HG03097 (cell line): ENCODE measurements at regions not wholly inside any gene's neighbourhood (a gene's known extent, or its start where the extent isn't known, plus 50 kb on each side); places are given as distances from the start of the nearest gene placed in this dataset.
"Not testable (repeated sequence)": the region's sequence is repeated elsewhere in the genome, so short reads cannot be mapped to it uniquely, and the experiment has no call there.

Experiments
- ATAC-seq: cut with Tn5 transposase; IDR thresholded peaks from one replicate; pipeline ENCODE4 v1.9.1; 2021; ENCODE audit not compliant: unreplicated experiment, low FRiP score

DNA sequence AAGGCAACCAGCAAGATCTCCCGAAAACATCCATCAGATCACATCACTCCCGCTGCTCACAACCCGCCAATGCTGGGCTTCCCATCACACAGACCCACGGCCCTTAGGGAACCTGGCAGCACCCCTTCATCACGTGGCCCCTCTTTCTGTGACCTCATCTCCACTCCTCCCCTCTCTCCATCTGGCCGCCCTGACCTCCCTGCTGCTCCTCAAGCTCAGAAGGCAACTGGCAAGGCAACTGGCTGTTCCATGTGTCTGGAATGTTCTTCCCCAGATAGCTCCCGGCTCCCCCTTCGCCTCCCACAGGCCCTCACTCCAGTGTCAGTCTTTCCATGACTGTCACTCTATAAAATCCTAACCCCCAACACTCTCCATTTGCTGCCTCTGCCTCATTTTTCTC is 113.0 kb upstream of the ERG start:
- ATAC-seq = no peak

DNA sequence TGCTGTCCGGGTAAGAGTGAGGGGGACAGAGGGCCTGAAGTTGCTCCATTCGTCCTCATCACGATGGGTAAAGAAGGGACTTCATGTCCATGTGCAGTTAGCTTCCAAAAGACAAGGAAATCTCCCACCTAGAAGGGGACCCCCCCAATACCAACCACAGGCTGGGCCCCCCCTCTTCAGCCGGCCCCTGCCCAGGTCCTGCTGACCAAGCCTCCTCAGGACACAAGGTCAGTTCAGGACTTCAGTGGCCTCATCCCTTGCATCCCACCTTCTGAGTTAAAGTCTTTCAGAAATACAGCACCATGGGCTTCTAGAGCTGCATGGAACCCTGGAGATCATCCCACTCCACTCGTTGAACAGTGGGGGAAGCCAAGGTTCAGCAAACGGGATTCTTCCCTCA is 115.4 kb upstream of the ERG start:
- no peak for ATAC-seq

DNA sequence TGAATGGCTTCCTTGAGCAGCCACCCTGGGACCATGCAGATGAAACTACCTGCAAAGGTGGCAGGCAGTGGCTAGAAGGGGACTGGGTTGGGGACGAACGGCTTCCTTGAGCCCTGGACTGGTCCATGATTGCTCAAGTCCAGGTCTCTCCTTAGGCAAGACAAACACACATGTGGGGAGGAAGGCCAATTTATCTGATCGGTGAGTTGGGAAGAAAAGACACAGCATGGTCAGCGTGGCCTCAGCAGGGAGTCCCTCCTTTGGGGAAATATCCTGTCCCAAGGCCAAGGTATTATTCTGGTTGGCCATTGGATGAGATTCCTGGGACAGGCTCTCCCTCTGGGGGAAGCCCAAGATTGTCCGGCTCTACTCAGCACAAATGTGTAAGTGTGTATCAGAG is 116.3 kb upstream of the ERG start:
- no peak for ATAC-seq

DNA sequence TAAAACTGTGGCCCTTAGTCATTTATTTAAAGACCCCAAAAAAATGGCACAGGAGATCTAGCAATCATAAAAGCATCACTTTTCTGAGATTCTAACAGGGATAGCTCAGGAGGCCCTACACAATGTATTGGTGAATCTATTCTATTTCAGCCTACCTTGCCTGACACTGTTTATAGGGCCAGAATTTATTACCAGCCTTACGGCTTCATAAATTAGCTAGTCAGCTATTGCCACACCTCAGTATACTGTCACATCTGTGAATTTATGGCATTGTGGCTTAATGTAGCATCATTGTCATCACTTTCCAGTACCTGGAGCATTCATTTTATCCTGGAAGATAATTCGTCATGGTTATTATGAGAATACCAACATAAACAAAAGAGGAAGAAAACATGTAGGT is 121.2 kb upstream of the ERG start:
- ATAC-seq = no peak

DNA sequence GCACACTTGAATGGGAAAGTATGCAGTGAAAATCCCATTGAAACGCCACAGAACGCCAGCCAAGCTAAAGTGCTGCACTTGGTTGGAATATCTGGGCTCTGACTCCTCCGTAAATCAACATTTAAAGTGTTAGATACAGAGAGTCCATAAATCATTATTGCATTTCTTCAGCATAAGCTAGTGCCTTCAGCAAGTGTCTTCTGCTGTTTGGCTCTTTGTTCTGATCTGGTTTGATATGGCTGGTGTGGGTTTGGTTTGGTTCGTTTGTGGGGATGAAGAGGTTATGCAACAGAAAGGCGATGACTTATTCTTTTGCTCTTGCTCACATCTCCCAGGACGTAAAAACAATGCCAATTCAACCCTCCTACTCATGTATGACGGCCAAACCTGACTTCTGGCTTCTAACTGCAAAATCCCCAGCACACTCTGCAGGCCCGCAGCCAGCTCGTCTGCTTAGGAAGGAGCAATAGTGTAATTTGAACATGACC is 121.8 kb upstream of the ERG start:
- ATAC-seq = no peak

DNA sequence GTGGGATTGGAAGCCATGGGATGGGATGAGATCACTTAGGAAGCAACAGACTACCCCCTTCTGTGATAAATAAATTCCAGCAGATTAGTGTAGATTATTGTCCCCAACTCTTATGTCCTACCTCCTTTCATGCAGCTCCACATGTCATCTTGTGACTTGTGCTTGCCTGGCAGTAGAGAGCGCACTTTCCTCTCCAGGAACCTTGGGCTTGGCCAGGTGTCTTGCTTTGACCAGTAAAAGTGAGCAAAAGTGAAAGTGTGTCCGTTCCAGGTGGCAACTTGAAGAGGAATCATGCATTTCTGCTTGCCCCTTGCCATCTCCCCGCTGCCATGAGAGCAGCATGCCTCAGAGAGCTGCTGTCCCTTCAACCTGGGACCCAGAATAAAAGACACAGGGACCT is 122.9 kb upstream of the ERG start:
- no peak for ATAC-seq

DNA sequence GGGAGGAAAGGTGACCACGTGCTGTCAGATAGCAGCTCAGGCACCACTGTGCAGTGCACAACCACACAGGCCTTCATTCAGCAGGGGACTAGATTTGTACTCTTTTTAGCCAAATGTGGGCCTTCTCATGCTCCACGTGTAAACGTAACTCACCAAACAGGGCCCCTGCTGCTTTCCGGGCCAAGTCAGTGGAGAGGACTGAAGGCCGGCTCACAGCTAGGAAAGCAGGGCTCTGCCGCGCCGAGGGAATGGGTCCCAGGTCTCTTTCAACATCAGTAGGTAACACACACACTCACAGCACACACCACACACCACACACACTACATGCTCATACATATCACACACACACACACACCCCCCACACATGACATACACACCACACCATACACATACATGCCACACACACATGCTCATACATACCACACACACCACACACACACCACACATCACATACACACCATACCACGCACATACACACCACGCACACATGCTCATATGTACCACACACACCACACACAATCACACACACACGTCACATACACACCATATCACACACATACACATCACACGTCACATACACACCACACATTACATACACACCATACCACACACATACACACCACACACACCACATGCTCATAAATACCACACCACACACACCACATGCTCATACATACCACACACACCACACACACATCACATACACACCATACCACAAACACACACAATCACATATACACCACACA is 124.0 kb upstream of the ERG start:
- no peak for ATAC-seq

DNA sequence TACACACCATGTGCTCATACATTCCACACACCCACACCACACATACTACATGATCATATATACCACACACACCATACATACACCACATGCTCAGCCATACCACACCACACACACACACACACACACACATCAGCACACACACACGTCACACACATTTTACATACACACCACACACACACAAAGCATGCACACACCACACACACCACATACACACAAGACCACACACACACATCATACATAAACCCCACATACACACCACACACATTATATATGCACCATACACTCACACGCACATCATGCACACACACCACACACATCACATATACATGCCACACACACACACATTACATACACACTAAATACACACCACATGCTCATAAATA is 124.5 kb upstream of the ERG start:
- no peak for ATAC-seq

DNA sequence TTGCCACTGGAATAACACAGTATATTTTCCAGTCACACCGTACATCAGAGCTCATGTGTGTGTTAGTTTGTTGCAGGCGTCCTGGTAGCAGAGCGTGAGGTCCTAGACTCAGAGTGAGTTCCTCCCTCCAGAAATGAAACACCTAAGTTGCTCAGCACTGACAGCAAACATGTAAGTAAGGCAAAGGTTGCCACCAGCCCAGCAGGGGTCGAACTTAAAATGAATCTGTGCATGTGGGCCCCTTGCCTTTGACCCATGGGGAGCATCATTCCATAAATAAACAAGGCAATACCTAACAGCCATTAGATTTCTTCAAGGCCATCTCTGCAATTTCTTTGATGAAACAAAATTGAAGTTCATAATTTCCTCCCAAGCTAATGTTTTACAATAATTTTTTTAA is 125.3 kb upstream of the ERG start:
- ATAC-seq = no peak

DNA sequence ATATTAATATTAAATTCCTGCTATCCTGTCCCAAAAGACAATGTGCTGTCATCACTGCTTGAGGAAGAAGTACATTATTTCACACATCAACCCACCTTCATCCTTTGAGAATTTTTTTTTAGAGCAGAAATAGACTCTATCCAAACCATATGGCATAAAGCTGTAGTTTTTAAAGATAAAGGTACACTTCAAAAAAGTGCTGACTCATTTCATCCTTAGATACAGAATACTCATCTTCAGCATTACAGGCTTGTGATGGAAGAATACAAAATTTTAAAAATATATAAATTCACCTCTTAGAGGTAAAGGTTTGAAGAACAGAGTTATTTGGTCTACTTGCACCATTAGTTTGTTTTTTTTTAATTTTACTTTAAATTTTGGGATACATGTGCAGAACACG is 126.7 kb upstream of the ERG start:
- no peak for ATAC-seq

DNA sequence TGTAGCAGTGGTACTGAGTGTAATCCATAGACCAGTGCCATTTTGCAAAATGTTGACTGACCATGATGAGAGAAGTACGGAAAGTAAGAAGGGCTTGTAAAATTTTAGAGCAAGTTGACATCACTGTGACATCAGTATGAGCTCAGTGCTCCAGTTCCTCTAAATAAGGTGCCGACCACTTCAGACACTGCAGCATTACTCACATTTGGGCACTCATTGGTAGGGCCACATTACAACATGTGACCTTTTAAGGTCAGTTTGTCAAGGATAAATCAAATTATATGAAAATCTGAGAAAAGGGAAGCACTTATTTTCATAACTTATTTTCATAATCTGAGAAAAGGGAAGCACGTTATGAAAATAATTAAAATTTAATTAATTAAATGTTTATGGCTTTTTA is 128.0 kb upstream of the ERG start:
- no peak for ATAC-seq

DNA sequence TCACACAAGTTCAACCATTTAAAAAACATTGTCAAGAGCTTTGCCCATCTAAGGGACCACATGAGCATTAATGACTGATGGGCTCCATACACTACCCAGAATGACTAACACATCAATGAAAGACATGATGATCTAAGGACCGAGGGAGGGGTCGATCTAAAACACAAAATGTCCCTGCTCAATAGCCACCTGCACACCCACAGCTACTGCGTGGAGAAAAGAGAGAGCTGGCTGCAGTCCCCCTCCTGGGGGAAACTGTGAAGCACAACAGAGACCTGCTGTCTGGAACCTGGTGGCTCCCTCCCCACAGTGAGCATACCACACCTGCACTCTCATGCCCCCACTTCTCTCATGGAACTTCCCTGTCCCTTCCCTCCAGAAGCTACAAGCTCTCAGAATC is 130.1 kb upstream of the ERG start:
- no peak for ATAC-seq

DNA sequence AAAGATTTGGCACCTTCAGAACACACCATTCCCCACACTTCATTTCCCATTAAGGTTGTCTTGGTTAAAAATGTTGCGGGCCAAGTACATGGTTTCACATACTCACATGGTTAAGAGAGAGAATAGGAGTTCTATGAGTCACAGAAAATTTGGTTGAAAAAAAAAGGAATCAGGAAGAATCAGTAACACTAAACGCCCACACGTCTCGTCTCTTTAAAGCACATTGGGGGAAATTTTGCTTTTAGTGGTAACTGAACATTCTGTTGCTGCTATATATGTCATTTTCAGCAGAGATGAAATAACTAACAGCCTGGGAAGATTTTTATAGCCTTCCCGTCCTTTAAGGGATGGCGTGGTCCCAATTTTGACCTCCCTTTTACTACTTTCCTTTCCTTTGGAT is 132.9 kb upstream of the ERG start:
- ATAC-seq = no peak

DNA sequence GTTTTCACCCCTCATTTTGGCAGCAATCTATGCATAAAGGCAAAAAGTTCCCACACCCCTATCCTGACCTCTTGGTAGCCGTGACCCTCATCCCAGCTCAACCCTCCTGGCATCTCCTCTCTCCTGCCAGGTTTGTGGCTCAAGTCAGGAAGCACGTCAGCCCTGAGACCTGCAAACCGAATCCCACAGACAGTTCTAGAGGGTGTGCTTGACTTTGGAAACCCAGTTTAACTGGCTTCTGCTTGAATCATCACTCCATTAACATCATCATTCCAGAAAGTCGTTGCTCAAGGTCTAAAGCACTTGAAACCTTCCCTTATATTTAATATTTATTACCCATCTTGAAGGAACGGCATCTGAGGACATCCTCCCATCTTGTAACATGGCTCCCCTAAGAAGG is 133.4 kb upstream of the ERG start:
- ATAC-seq = no peak

DNA sequence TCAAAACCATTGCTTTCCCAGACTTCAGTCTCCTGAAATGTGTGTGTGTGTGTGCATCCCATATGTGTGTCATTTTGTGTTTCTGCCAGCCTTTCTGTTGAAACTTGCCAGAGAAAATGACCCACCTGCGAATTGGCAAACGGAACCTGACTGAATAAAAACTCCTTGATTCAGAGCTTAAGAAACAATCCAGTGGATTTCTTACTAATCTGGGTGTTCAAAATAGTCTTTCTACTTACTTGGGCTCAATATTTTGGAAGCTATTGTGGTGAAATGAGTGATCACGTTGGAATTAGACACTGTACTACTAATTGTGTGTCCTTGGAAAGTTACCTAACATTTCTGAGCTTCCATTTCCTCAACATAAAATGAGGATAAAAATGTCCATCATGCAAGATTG is 138.9 kb upstream of the ERG start:
- no peak for ATAC-seq

DNA sequence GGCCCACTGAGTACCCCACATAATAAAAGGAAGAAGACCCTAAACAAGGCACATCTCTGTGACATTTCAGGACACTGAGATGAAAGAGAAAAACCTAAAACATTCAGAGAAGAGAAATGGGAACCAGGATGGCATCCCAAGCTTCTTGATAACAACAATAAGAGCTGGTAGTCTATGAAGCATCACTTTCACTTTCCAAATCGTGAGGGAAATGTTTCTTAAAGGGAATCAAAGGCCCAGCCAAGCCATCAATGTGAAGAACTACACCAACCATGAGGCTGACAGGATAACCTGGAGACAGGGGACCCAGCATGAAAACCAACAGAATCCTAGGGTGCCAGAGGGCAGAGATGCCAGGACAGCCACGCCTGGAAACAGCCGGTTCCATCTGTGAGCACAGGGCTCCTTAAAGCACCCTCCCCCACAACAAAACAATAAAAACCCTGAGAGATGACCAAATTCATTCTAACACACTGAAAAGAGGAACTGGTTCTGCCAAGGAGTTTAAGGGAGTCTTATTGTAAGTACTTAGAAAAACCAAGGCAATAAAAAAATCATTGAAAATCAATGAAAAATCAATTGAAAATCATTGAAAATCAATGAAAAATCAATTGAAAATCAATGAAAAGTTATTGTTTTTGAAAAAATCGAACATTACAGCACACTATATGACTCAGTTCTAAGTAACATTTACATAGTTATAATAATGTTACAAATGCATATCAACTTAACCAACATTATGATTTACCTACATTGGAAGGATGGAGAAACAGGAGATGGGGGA is 141.5 kb upstream of the ERG start:
- no peak for ATAC-seq

DNA sequence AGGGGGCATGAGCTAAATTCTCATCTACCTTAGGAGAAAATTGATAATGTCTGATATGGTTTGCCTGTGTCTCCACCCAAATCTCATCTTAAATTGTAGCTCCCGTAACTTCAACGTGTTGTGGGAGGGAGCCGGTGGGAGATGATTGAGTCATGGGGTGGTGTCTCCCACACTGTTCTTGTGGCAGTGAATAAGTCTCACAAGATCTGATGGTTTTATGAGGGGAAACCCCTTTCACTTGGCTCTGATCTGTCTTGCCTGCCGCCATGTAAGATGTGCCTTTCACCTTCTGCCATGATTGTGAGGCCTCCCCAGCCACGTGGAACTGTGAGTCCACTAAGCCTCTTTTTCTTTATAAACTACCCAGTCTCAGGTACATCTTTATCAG is 142.1 kb upstream of the ERG start:
- ATAC-seq = not testable (repeated sequence)

DNA sequence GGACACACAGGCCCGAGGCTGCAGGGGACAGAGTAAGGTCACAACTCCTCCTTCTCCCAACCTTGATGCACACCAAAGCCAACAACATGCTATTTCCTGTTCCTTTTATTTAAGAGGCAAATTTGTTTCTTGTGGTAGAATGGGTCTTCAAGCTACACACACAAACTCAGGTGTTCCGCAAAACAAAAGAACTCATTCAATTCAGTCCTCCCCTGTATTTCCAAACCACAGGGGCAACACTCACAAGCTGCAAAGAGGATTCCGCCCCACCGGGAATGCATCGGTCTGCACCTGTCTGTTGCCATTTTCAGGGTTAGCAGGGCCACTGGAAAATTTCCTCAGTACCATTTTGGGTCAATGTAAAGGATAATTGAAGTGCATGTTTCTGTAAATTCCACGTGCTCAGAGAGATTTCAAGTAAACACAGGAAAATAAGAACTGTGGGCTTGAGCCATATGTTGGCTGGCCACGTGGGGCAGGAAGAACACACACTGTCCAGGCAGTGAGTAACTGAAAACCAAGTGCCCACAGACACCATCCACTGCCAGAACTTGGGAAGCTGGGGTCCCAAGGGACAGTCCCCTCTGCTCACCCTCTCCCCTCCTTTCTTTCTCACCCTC is 145.2 kb upstream of the ERG start:
- no peak for ATAC-seq

DNA sequence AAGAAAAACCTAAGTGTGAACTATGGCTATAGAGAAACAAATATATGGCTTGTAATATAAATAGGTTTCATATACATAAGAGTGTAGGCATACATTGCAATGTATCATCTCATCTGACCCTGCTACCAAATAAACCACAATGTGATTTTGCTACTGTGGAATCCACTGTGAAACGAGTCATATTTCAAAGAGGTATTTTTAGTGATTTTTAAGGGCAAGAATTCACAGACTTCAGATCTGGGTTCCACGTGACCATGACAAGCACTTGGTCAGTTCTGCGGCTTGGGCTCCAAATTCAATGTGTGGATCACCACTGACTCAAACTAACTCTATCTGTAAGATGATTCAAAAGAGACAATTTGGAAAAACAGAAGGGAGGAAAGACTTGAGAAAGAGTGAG is 147.0 kb upstream of the ERG start:
- no peak for ATAC-seq

DNA sequence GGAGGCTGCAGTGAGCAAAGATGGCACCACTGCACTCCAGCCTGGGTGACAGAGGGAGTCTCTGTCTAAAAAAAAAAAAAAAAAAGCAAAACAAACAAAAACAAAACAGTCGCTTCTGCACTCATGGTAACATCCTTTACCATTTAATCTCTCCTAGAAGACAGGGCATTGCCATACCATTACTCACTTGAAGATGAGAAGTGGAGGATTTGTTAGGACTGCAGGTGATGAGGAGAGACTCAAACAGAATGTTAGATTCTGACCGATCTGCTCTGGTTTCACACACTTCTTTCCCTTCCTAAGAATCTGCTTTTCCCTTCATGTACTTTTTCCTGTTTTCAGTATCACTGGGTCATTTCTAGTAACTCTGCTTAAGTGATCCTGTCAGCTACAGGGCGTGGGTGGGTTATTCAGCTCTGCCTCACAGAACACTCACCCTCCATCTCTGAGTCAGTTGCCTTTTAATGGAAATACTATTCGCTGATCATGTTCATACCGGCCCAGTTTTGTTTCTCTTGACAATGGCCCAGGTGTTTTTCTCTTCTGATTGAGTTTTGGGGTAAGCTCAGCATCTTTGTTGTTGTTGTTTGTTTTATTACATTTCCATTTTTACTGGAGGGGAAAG is 148.0 kb upstream of the ERG start:
- ATAC-seq = no peak

DNA sequence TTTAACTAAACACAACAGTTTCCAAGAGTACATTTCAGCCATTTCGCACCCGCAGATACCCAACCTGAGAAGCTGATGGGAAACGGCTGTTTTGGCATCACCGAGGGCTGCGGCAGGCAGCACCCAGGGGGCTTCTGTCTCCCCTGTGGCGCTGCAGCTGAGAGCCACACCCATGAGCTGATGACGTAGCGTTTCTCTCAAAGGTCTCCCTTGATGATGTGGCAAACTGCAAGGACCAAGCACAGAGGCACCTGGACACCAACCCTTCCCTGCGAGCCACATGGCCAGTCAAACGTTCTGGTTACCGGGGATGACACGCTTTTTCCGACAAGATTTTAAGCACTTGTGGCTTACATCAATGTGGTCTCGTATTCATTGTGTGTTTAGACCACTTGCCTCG is 150.8 kb upstream of the ERG start:
- ATAC-seq = no peak
